VCaP (cell line): ENCODE measurements at regions not wholly inside any gene's neighbourhood (a gene's known extent, or its start where the extent isn't known, plus 50 kb on each side); places are given as distances from the start of the nearest gene placed in this dataset.

Experiments
- H3K27ac ChIP-seq: fragments of 450-650 bp; 2 replicates; pipeline ENCODE4 v1.5.1; 2017
- CTCF ChIP-seq: fragments of 450-650 bp; conservative IDR thresholded peaks from 2 replicates; pipeline ENCODE4 v1.5.1; 2017; ENCODE audit warnings: mild to moderate bottlenecking, moderate library complexity

- no peak overlapping the region for H3K27ac ChIP-seq
- TF ChIP-seq CTCF = no peak
These were observed 467.5 kb downstream of the NTRK2 start for GRCh38 chr9:85136987-85137386.

GRCh38 chr9:85136507-85136906, 467.0 kb downstream of the NTRK2 start:
- TF ChIP-seq CTCF = no peak
- no peak overlapping the region for H3K27ac ChIP-seq

- no peak for TF ChIP-seq CTCF
These were observed 461.2 kb downstream of the NTRK2 start for GRCh38 chr9:85130764-85131163.

GRCh38 chr9:85130260-85130659, 460.7 kb downstream of the NTRK2 start:
- TF ChIP-seq CTCF = no peak
- H3K27ac ChIP-seq = no peak overlapping the region

More at GRCh38 chr9:85130764-85131163, 461.2 kb downstream of the NTRK2 start:
- no peak overlapping the region for H3K27ac ChIP-seq

- TF ChIP-seq CTCF = no peak
These were observed 460.0 kb downstream of the NTRK2 start for GRCh38 chr9:85129514-85129913.

GRCh38 chr9:85118990-85119755, 449.6 kb downstream of the NTRK2 start:
- no peak for TF ChIP-seq CTCF
- no peak overlapping the region for H3K27ac ChIP-seq

More at GRCh38 chr9:85129514-85129913, 460.0 kb downstream of the NTRK2 start:
- H3K27ac ChIP-seq = no peak overlapping the region

- H3K27ac ChIP-seq = no peak overlapping the region
- TF ChIP-seq CTCF = no peak
These were observed 448.3 kb downstream of the NTRK2 start for GRCh38 chr9:85117831-85118230.
